Hepatocyte (in vitro differentiated cells): ENCODE measurements at regions not wholly inside any gene's neighbourhood (a gene's known extent, or its start where the extent isn't known, plus 50 kb on each side); places are given as distances from the start of the nearest gene placed in this dataset.
A peak's percentile ranks its signal among the peaks of the same experiment; 100 is the strongest.

ENCODE experiments used
- DNase-seq: peaks from one replicate; pipeline ENCODE4 v3.0.0-alpha.2; 2016; ENCODE audit warnings: low spot score
- H2AFZ ChIP-seq: fragments of 200-600 bp; sonication (generic); 2 replicates; pipeline ENCODE4 v1.6.0; 2016; ENCODE audit warnings: antibody characterized with exemption, mild to moderate bottlenecking
- H3K27ac ChIP-seq: fragments of 200-600 bp; sonication (generic); 2 replicates; pipeline ENCODE4 v1.5.1; 2016; ENCODE audit warnings: mild to moderate bottlenecking
- H3K27me3 ChIP-seq: fragments of 200-600 bp; sonication (generic); 2 replicates; pipeline ENCODE4 v1.6.1; 2016
- H3K36me3 ChIP-seq: fragments of 200-600 bp; sonication (generic); replicated peaks from 2 replicates; pipeline ENCODE4 v1.5.1; 2016; ENCODE audit warnings: low read depth; ENCODE audit not compliant: insufficient read depth
- H3K4me1 ChIP-seq: fragments of 200-600 bp; sonication (generic); 2 replicates; pipeline ENCODE4 v1.5.1; 2016; ENCODE audit warnings: mild to moderate bottlenecking, moderate library complexity; ENCODE audit not compliant: insufficient read depth
- H3K4me2 ChIP-seq: fragments of 200-600 bp; sonication (generic); 2 replicates; pipeline ENCODE4 v1.6.0; 2016
- H3K4me3 ChIP-seq: fragments of 200-600 bp; sonication (generic); 2 replicates; pipeline ENCODE4 v1.5.1; 2016; ENCODE audit warnings: mild to moderate bottlenecking
- H3K79me2 ChIP-seq: fragments of 200-600 bp; sonication (generic); 2 replicates; pipeline ENCODE4 v1.6.0; 2017; ENCODE audit warnings: mild to moderate bottlenecking
- H3K9me2 ChIP-seq: fragments of 200-600 bp; sonication (generic); replicated peaks from 2 replicates; pipeline ENCODE4 v1.6.0; 2017; ENCODE audit warnings: mild to moderate bottlenecking; ENCODE audit not compliant: insufficient read depth
- H3K9me3 ChIP-seq: fragments of 200-600 bp; sonication (generic); 2 replicates; pipeline ENCODE4 v1.5.1; 2016; ENCODE audit warnings: low read depth, mild to moderate bottlenecking
- H4K20me1 ChIP-seq: fragments of 200-600 bp; sonication (generic); 2 replicates; pipeline ENCODE4 v1.6.0; 2016; ENCODE audit warnings: mild to moderate bottlenecking; ENCODE audit not compliant: insufficient read depth, poor library complexity, severe bottlenecking
- CTCF ChIP-seq: fragments of 200-600 bp; sonication (generic); IDR thresholded peaks from 2 replicates; pipeline ENCODE4 v1.5.1; 2016; ENCODE audit warnings: antibody characterized with exemption, mild to moderate bottlenecking; ENCODE audit not compliant: poor library complexity
- EZH2 ChIP-seq: fragments of 200-600 bp; sonication (generic); IDR thresholded peaks from 2 replicates; pipeline ENCODE4 v1.6.1; 2016; ENCODE audit warnings: antibody characterized with exemption, mild to moderate bottlenecking, borderline replicate concordance
- EZH2phosphoT487 ChIP-seq: fragments of 200-600 bp; sonication (generic); IDR thresholded peaks from one replicate; pipeline ENCODE4 v1.6.1; 2018; ENCODE audit warnings: antibody characterized with exemption, mild to moderate bottlenecking, low read depth, moderate library complexity; ENCODE audit not compliant: unreplicated experiment, severe bottlenecking
- WGBS: methylation state at CpG from one replicate; pipeline ENCODE4 v1.1.6; 2016; ENCODE audit warnings: low lambda C conversion rate; ENCODE audit errors: missing lambda C conversion rate; 5-methylcytosine and 5-hydroxymethylcytosine counted together

GRCh38 chr4:137705171-137705783 lies 173.0 kb upstream of the PCDH18 start:
- H3K27ac ChIP-seq = peak overlapping the region; percentile 88
- H3K4me2 ChIP-seq = peak overlapping the region; percentile 23
- no peaks in the 10 kb centered on the region for H3K27me3 ChIP-seq
- WGBS = 34% methylated on average over 3 of the region's 3 CpGs
- H2AFZ ChIP-seq = no peak overlapping the region
- H3K4me1 ChIP-seq = peaks cover 6% of the 10 kb centered on the region
- DNase-seq = peak; percentile 46
- no peaks in the 10 kb centered on the region for H3K9me3 ChIP-seq
- H3K9me2 ChIP-seq = no peaks in the 10 kb centered on the region
- no peaks in the 10 kb centered on the region for H4K20me1 ChIP-seq
- H3K79me2 ChIP-seq = no peaks in the 10 kb centered on the region
- H3K4me3 ChIP-seq = no peak overlapping the region
- no peaks in the 10 kb centered on the region for H3K36me3 ChIP-seq
- TF ChIP-seq EZH2phosphoT487 = no peak

- TF ChIP-seq CTCF = no peak
- no peak for TF ChIP-seq EZH2phosphoT487
- no peak for TF ChIP-seq EZH2
- Histone ChIP-seq H2AFZ (no peak overlapping the region), H3K36me3 (no peaks in the 10 kb centered on the region), H3K9me2 (no peaks in the 10 kb centered on the region), H3K4me3 (no peak overlapping the region), H3K27me3 (no peaks in the 10 kb centered on the region), H3K27ac (peak overlapping the region; percentile 35), H3K4me2 (no peak overlapping the region), H4K20me1 (no peaks in the 10 kb centered on the region), H3K79me2 (no peaks in the 10 kb centered on the region), H3K4me1 (peaks cover 6% of the 10 kb centered on the region), H3K9me3 (no peaks in the 10 kb centered on the region)
- DNase-seq = no peak
These were observed 170.9 kb upstream of the PCDH18 start for GRCh38 chr4:137703195-137703594.

GRCh38 chr4:137702512-137702911 lies 170.2 kb upstream of the PCDH18 start:
- WGBS = 78% methylated on average over 2 of the region's 2 CpGs
- Histone ChIP-seq H3K9me3 (no peaks in the 10 kb centered on the region), H3K4me3 (no peak overlapping the region), H3K4me1 (peaks cover 6% of the 10 kb centered on the region), H3K27ac (peak overlapping the region; percentile 15), H3K9me2 (no peaks in the 10 kb centered on the region), H3K4me2 (no peak overlapping the region), H4K20me1 (no peaks in the 10 kb centered on the region), H2AFZ (no peak overlapping the region), H3K27me3 (no peaks in the 10 kb centered on the region), H3K79me2 (no peaks in the 10 kb centered on the region), H3K36me3 (no peaks in the 10 kb centered on the region)
- TF ChIP-seq EZH2phosphoT487 = no peak
- TF ChIP-seq EZH2 = no peak
- no peak for TF ChIP-seq CTCF
- DNase-seq = no peak

- peaks cover 6% of the 10 kb centered on the region for H3K4me1 ChIP-seq
- no peak for DNase-seq
- 100% methylated on average over 1 of the region's 1 CpG for WGBS
- H3K9me2 ChIP-seq = no peaks in the 10 kb centered on the region
- no peak overlapping the region for H2AFZ ChIP-seq
- no peaks in the 10 kb centered on the region for H3K79me2 ChIP-seq
- peak overlapping the region; percentile 26 for H3K27ac ChIP-seq
- H3K27me3 ChIP-seq = no peaks in the 10 kb centered on the region
- H3K36me3 ChIP-seq = no peaks in the 10 kb centered on the region
- H3K4me3 ChIP-seq = no peak overlapping the region
- no peaks in the 10 kb centered on the region for H4K20me1 ChIP-seq
- TF ChIP-seq CTCF (no peak), EZH2 (no peak), EZH2phosphoT487 (no peak)
- no peaks in the 10 kb centered on the region for H3K9me3 ChIP-seq
- H3K4me2 ChIP-seq = no peak overlapping the region
These were observed 169.1 kb upstream of the PCDH18 start for GRCh38 chr4:137701401-137701800.
